ENCODE measurements at regions not wholly inside any gene's neighbourhood (a gene's known extent, or its start where the extent isn't known, plus 50 kb on each side); places are given as distances from the start of the nearest gene placed in this dataset.

GRCh38 chr3:147187687-147188086 is 218.7 kb downstream of the ZIC4 start:
- TF ChIP-seq REST (IDR thresholded peaks at IDR 0.05; ENCODE audit: low read depth): no peak

DNA sequence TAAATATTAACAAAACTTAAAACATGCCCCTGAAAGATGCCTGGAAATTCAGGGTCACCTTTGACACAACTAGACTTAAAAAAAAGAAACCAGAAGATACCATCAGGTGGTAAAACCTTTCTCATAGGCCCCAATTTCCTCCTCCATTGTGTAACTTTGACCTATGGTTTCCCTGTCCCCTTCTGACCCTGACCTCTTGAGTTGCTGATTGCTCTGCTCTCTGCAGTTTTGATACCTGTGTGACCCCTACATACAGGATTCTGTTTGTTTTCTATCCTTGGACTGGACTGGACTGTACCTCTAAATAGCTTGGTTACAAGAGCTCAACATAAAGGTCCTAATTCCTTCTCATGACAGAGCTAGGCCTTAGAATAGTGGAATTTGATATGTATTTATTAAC is 220.6 kb downstream of the ZIC4 start:
- RAD21 ChIA-PET (ENCODE audit: low non-redundant PET in 1 of 2, low total read pairs in 2 of 2, uncharacterized antibody in 2 of 2, unreplicated experiment in 2 of 2): no interaction called here
- no peak for TF ChIP-seq YY1 (IDR thresholded peaks at IDR 0.05; ENCODE audit: extremely low read depth, insufficient replicate concordance, low read depth, low read length)
- TF ChIP-seq EGR1 (IDR thresholded peaks at IDR 0.05; ENCODE audit: low read depth): no peak
- no peak for TF ChIP-seq CTCF (IDR thresholded peaks at IDR 0.05 in 2 of 3, conservative IDR thresholded peaks at IDR 0.05 in 1 of 3; ENCODE audit: borderline replicate concordance in 1 of 3, insufficient read depth in 1 of 3, low read depth in 2 of 3, low read length in 2 of 3)
- no peak for TF ChIP-seq CBX3 (IDR thresholded peaks at IDR 0.05; ENCODE audit: low read depth)
- no peak for TF ChIP-seq EZH2 (IDR thresholded peaks at IDR 0.05)
- H3K9ac ChIP-seq (ENCODE audit: low read length): no peak overlapping the region
- H2AFZ ChIP-seq (ENCODE audit: low read depth, low read length, poor library complexity, severe bottlenecking): no peak overlapping the region
- no peak overlapping the region for H3K27ac ChIP-seq (ENCODE audit: low read depth, low read length)
- H3K27me3 ChIP-seq (ENCODE audit: insufficient read depth, low read length): no peaks in the 10 kb centered on the region
- no peak overlapping the region for H3K4me2 ChIP-seq (ENCODE audit: low read length)
- DNase-seq (ENCODE audit: low read depth, low spot score) (no peak), ATAC-seq (no peak)
- H3K79me2 ChIP-seq (ENCODE audit: insufficient read depth, low read length): no peaks in the 10 kb centered on the region
- no peaks in the 10 kb centered on the region for H3K9me3 ChIP-seq (ENCODE audit: control insufficient read depth in 1 of 2, insufficient read depth in 1 of 2, low read depth in 1 of 2, low read length in 2 of 2)
- intact Hi-C loops (cut with micrococcal nuclease): no loop called here
- H3K9me2 ChIP-seq (ENCODE audit: insufficient read depth): no peaks in the 10 kb centered on the region; the same call in 1 of the 2 replicates
- H3K4me3 ChIP-seq (replicated peaks in 1 of 2; ENCODE audit: low read depth in 1 of 2, low read length in 2 of 2): no peak overlapping the region
- no peaks in the 10 kb centered on the region for H3K4me1 ChIP-seq (ENCODE audit: control insufficient read depth in 1 of 2, insufficient read depth in 2 of 2, low read length in 2 of 2)
- CTCF ChIA-PET: no interaction called here
- BruUV-seq (replicated peaks): no TSS peak
- H4K20me1 ChIP-seq (ENCODE audit: insufficient read depth): no peaks in the 10 kb centered on the region
- H3K36me3 ChIP-seq (ENCODE audit: control insufficient read depth in 1 of 2, insufficient read depth in 2 of 2, low read length in 2 of 2): no peaks in the 10 kb centered on the region
- POLR2A ChIA-PET: interaction anchor here (0.8 kb wide), 1 partner anchor 200 kb away, joined by 3 read pairs; no protein-coding TSS in a partner anchor

More at GRCh38 chr3:147187687-147188086, 218.7 kb downstream of the ZIC4 start:
- no peaks in the 10 kb centered on the region for H3K27me3 ChIP-seq (ENCODE audit: insufficient read depth, low read length)
- no peak overlapping the region for H3K9ac ChIP-seq (ENCODE audit: low read length)
- no peaks in the 10 kb centered on the region for H3K79me2 ChIP-seq (ENCODE audit: insufficient read depth, low read length)
- RAD21 ChIA-PET (ENCODE audit: low non-redundant PET in 1 of 2, low total read pairs in 2 of 2, uncharacterized antibody in 2 of 2, unreplicated experiment in 2 of 2): no interaction called here
- no peaks in the 10 kb centered on the region; the same call in 1 of the 2 replicates for H3K9me2 ChIP-seq (ENCODE audit: insufficient read depth)
- H3K4me3 ChIP-seq (replicated peaks in 1 of 2; ENCODE audit: low read depth in 1 of 2, low read length in 2 of 2): no peak overlapping the region
- H3K4me2 ChIP-seq (ENCODE audit: low read length): no peak overlapping the region
- H3K9me3 ChIP-seq (ENCODE audit: control insufficient read depth in 1 of 2, insufficient read depth in 1 of 2, low read depth in 1 of 2, low read length in 2 of 2): no peaks in the 10 kb centered on the region
- no peaks in the 10 kb centered on the region for H3K4me1 ChIP-seq (ENCODE audit: control insufficient read depth in 1 of 2, insufficient read depth in 2 of 2, low read length in 2 of 2)
- DNase-seq (ENCODE audit: low read depth, low spot score) (no peak), ATAC-seq (no peak)
- no TSS peak for BruUV-seq (replicated peaks)
- H4K20me1 ChIP-seq (ENCODE audit: insufficient read depth): no peaks in the 10 kb centered on the region
- POLR2A ChIA-PET: no interaction called here
- CTCF ChIA-PET: no interaction called here
- H2AFZ ChIP-seq (ENCODE audit: low read depth, low read length, poor library complexity, severe bottlenecking): no peak overlapping the region
- H3K27ac ChIP-seq (ENCODE audit: low read depth, low read length): no peak overlapping the region
- intact Hi-C loops (cut with micrococcal nuclease): no loop called here
- no peaks in the 10 kb centered on the region for H3K36me3 ChIP-seq (ENCODE audit: control insufficient read depth in 1 of 2, insufficient read depth in 2 of 2, low read length in 2 of 2)
